T-helper 2 cell treated with Interferon-gamma antibody and Interleukin-4, amounts not matched to agents 5 μg/mL and 100 μg/mL, for 36 hours (primary cell): ENCODE measurements at regions not wholly inside any gene's neighbourhood (a gene's known extent, or its start where the extent isn't known, plus 50 kb on each side); places are given as distances from the start of the nearest gene placed in this dataset.
"Not testable (repeated sequence)": the region's sequence is repeated elsewhere in the genome, so short reads cannot be mapped to it uniquely, and the experiment has no call there.

ENCODE experiments used
- DNase-seq: peaks from one replicate; pipeline ENCODE4 v3.0.0; 2021; ENCODE audit warnings: low spot score
- H3K27ac Mint-ChIP-seq: one replicate; pipeline ENCODE4 v1.8.0; 2021; ENCODE audit warnings: mild to moderate bottlenecking, mixed read lengths
- H3K27me3 Mint-ChIP-seq: one replicate; pipeline ENCODE4 v1.8.0; 2021; ENCODE audit warnings: low read depth, mixed read lengths
- H3K36me3 Mint-ChIP-seq: one replicate; pipeline ENCODE4 v1.8.0; 2021; ENCODE audit warnings: low read depth, mixed read lengths
- H3K4me1 Mint-ChIP-seq: one replicate; pipeline ENCODE4 v1.8.0; 2021; ENCODE audit warnings: low read depth, mixed read lengths
- H3K4me3 Mint-ChIP-seq: one replicate; pipeline ENCODE4 v1.8.0; 2022; ENCODE audit warnings: mild to moderate bottlenecking, moderate library complexity, mixed read lengths
- H3K9me3 Mint-ChIP-seq: one replicate; pipeline ENCODE4 v1.8.0; 2021; ENCODE audit warnings: mixed read lengths

DNA sequence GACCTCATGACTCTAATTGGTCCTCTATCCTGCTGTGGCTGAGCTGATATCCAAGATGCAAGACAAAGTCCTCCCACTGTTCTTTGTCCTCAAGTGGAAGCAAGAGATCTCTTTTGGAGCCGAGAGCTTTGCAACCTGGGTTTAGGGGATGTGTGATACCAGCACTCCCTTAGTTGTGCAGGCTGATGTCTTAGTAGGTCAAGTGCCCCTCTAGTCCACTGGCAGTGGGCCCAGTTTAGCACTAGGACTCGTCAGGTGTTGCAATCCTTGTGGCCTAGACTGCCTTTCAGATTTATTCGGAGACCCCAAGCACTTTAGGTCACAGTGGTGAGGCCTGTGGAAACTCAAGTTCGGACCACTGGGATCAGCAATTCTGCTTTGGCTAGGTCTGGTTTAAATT lies 64.0 kb downstream of the GPRASP3 start:
- Mint-ChIP-seq H3K4me3 (no peak overlapping the region), H3K9me3 (peaks cover 6% of the 10 kb centered on the region), H3K36me3 (peaks cover 2% of the 10 kb centered on the region), H3K27ac (no peak overlapping the region), H3K4me1 (no peaks in the 10 kb centered on the region), H3K27me3 (no peaks in the 10 kb centered on the region)
- DNase-seq: no peak

DNA sequence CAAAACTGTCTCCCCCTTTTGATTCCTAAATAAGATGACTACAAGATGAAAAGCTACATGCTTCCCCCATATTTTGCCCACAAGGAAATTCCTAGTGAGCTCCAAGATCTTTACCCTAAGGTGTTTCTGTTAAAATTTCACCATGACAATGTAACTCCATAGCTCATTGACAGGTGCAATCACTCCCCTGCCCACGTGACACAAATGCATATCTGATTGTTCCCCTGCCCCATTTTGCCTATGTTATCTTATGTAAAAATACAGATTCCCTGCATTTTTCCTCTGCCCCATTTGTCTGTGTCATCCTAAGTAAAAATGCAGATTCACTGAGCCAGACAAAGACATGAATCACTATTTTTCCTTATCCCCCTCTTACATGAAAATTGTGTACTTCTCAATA lies 66.7 kb downstream of the GPRASP3 start:
- H3K4me3 Mint-ChIP-seq: no peak overlapping the region
- no peaks in the 10 kb centered on the region for H3K4me1 Mint-ChIP-seq
- DNase-seq: no peak
- H3K27ac Mint-ChIP-seq: no peak overlapping the region
- H3K36me3 Mint-ChIP-seq: peaks cover 2% of the 10 kb centered on the region
- peaks cover 6% of the 10 kb centered on the region for H3K9me3 Mint-ChIP-seq
- H3K27me3 Mint-ChIP-seq: no peaks in the 10 kb centered on the region

DNA sequence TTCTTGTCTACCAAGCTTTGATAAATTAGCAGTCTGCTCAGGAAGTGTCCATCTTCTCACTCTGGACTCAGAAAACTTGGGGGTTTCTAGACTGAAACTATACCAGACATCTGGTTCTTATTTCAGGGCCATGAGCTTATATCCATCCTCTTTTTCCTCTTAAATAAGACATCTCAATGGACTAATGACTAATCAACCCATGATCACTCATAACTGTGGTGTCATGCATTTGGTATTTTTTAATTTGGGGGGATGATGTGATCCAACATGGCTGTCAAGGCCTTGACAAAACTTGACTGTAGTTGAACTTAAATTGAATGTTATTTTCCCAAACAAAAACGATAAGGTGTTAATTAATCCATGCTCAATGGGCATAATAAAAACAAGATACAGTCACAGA lies 87.8 kb downstream of the GPRASP3 start:
- peaks cover 4% of the 10 kb centered on the region for H3K9me3 Mint-ChIP-seq
- no peaks in the 10 kb centered on the region for H3K4me1 Mint-ChIP-seq
- no peak overlapping the region for H3K27ac Mint-ChIP-seq
- no peak overlapping the region for H3K4me3 Mint-ChIP-seq
- H3K27me3 Mint-ChIP-seq: no peaks in the 10 kb centered on the region
- no peaks in the 10 kb centered on the region for H3K36me3 Mint-ChIP-seq
- DNase-seq: no peak

DNA sequence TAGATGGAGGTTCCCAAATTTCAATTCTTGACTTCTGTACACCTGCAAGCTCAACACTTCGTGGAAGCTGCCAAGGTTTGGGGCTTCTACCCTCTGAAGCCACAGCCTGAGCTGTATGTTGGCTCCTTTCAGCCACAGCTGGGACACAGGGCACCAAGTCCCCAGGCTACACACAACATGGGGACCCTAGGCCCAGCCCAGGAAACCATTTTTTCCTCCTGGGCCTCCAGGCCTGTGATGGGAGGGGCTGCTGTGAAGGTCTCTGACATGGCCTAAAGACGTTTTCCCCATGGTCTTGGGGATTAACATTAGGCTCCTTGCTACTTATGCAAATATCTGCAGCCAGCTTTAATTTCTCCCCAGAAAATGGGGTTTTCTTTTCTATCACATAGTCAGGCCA lies 97.7 kb downstream of the GPRASP3 start:
- peaks cover 13% of the 10 kb centered on the region for H3K9me3 Mint-ChIP-seq
- H3K36me3 Mint-ChIP-seq: peaks cover 11% of the 10 kb centered on the region
- not testable (repeated sequence) for H3K27me3 Mint-ChIP-seq, H3K4me1 Mint-ChIP-seq, DNase-seq, H3K4me3 Mint-ChIP-seq, H3K27ac Mint-ChIP-seq

DNA sequence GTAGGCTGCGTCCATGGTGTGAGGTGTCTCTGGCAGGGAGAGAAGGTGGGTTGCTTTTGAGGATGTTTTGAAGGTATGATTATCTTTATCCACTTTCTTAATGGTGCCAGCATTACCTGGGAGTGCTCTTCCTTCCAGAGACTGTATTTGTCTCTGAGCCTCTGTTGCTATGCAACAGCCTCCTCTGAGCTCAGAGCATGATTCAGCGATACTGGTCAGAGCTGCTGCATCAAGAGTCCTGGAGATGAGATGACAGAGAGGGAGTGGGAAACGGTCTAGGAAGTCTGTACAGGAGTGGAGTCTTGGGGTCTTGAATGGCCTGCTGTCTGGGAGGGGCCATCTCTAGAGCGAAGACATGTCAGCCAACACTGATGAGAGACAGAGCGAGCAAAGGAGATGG lies 104.4 kb upstream of the RAB40AL start:
- no peak for DNase-seq
- no peaks in the 10 kb centered on the region for H3K4me1 Mint-ChIP-seq
- H3K9me3 Mint-ChIP-seq: no peaks in the 10 kb centered on the region
- H3K4me3 Mint-ChIP-seq: no peak overlapping the region
- H3K27me3 Mint-ChIP-seq: no peaks in the 10 kb centered on the region
- H3K27ac Mint-ChIP-seq: no peak overlapping the region
- no peaks in the 10 kb centered on the region for H3K36me3 Mint-ChIP-seq

DNA sequence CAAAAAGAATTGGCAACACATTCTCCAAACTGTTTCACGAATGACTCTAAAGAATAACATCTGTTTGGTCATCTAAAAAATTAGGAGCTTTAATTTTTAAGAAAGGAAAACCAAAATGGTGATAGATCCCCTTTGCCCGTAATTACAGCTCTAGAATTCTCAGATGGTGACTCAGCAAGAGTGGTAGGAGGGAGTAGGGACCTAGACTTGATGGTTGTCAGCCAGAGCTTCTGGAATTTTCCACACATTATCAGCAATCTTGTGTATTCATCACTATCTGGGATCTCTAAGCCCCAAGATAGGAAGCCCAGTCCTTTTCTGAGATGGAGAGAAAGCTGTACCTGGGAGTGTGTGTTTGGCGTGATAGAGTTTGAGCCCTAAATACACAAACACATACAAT lies 103.9 kb upstream of the RAB40AL start:
- H3K9me3 Mint-ChIP-seq: no peaks in the 10 kb centered on the region
- no peak overlapping the region for H3K4me3 Mint-ChIP-seq
- no peaks in the 10 kb centered on the region for H3K27me3 Mint-ChIP-seq
- H3K4me1 Mint-ChIP-seq: no peaks in the 10 kb centered on the region
- H3K27ac Mint-ChIP-seq: no peak overlapping the region
- H3K36me3 Mint-ChIP-seq: no peaks in the 10 kb centered on the region
- no peak for DNase-seq

DNA sequence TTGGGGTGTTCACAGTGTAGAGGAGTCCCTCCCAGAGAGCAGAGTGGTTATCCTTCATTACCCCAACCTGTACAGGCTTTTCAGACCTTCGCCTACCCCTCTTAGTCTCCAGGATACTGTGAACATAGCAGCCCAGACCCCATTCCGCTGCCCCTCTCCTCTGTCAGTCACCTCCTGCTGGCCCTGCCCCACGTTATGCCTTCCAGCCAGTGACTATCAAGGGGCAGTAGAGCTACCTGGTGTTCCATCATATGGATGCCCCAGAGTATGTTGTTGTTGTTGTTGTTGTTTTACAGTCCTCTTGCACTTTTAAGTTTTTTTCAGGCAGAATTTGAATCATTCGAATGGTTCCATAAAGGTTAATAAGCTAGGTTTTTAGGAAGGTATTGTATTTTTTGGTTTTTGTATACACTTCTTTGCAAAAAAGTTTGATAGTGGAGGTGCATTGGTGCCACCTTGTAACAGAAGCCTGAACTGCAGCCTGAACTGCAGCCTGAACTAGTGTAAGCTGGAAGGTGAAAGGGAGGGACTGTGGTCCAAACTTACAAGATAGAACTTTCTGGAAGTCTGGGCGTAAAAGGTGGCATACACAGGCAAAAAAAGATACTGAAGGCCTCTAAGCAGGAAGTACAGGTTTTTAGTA lies 101.4 kb upstream of the RAB40AL start:
- no peaks in the 10 kb centered on the region for H3K36me3 Mint-ChIP-seq
- H3K9me3 Mint-ChIP-seq: no peaks in the 10 kb centered on the region
- no peaks in the 10 kb centered on the region for H3K4me1 Mint-ChIP-seq
- no peak overlapping the region for H3K27ac Mint-ChIP-seq
- H3K27me3 Mint-ChIP-seq: no peaks in the 10 kb centered on the region
- H3K4me3 Mint-ChIP-seq: no peak overlapping the region
- DNase-seq: no peak

DNA sequence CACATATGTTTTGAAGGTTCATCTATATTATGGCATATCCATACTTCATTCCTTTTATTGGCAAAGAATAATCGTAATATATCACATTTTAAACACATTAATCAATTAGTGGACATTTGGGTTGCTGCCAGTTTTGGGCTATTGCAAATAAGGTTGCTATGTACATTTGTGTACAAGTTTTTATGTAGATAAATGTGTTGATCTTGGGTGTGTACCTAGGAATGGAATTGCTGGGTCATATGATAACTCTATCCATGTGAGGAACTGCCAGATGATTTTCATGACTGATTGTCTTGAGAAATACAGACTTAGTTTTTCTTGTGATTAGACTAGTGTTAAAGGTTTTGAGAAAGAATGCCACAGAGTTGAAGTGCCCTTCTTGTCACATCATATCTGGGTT lies 99.2 kb upstream of the RAB40AL start:
- DNase-seq: no peak
- Mint-ChIP-seq H3K36me3 (no peaks in the 10 kb centered on the region), H3K4me3 (no peak overlapping the region), H3K4me1 (no peaks in the 10 kb centered on the region), H3K27me3 (no peaks in the 10 kb centered on the region), H3K27ac (no peak overlapping the region), H3K9me3 (no peaks in the 10 kb centered on the region)

DNA sequence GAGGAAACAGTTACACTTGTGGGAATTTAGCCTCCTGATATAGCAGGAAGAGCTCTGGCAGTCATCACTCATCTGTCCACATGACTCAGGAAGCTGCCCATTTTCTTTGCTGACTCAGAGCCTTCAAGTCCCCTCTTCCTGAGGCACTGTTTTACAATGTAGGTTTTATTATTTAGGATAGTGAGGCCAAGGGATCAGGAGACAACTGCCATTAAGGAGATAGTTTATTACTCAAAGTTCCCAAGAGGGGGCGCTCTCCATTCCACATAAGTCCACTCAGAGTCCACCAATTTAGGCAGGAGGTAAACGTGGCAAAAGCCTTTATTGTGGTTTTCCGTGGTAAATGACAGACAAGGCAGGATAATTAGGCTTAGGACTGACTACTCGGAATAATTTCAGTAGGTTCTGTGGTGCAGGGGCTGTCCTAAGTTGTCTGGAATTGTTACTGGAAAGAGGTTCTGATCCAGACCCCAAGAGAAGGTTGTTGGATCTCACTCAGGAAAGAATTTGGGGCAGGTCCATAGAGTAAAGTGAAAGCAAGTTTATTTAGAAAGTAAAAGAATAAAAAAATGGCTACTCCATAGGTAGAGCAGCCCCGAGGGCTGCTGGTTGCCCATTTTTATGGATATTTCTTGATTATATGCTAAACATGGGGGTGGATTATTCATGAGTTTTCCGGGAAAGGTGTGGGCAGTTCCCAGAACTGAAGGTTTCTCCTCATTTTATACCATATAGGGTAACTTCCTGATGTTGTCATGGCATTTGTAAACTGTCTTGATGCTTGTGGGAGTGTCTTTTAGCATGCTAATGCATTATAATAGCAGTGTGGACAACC lies 96.0 kb upstream of the RAB40AL start:
- Mint-ChIP-seq H3K27ac (no peak overlapping the region), H3K9me3 (no peaks in the 10 kb centered on the region), H3K27me3 (no peaks in the 10 kb centered on the region), H3K36me3 (no peaks in the 10 kb centered on the region), H3K4me3 (no peak overlapping the region), H3K4me1 (no peaks in the 10 kb centered on the region)
- DNase-seq: no peak

DNA sequence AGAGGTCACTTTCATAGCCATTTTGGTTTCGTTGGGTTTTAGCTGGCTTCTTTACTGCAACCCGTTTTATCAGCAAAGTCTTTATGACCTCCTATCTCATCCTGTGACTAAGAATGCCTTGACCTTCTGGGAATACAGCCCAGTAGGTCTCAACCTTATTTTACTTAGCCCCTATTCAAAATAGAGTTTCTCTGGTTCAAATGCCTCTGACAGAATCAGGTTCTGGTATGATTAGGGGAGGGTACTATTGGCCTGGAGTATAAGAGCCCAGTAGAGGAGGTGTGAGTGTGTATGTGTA lies 95.4 kb upstream of the RAB40AL start:
- no peaks in the 10 kb centered on the region for H3K4me1 Mint-ChIP-seq
- H3K36me3 Mint-ChIP-seq: no peaks in the 10 kb centered on the region
- H3K27me3 Mint-ChIP-seq: no peaks in the 10 kb centered on the region
- no peak overlapping the region for H3K4me3 Mint-ChIP-seq
- no peaks in the 10 kb centered on the region for H3K9me3 Mint-ChIP-seq
- DNase-seq: no peak
- no peak overlapping the region for H3K27ac Mint-ChIP-seq

DNA sequence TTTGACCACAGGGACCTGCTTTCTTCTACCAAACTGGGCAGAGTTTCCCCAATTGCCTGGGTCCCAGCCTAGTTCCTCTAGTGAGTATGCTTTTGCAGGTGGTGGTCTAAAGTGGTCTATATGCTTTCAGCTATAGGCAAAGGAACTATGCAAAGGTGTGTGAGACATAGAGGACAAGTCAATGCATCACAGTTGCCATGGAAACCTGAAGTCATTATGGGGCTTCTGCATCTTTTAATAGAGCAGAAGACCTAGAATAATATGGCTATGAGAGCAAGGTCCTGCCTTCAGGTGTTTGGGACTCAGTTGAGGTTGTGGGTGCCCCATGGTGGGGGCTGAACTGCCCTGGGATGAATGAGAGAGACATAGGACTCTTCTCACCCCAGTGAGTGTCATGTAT lies 92.1 kb upstream of the RAB40AL start:
- Mint-ChIP-seq H3K4me3 (no peak overlapping the region), H3K27ac (no peak overlapping the region)

DNA sequence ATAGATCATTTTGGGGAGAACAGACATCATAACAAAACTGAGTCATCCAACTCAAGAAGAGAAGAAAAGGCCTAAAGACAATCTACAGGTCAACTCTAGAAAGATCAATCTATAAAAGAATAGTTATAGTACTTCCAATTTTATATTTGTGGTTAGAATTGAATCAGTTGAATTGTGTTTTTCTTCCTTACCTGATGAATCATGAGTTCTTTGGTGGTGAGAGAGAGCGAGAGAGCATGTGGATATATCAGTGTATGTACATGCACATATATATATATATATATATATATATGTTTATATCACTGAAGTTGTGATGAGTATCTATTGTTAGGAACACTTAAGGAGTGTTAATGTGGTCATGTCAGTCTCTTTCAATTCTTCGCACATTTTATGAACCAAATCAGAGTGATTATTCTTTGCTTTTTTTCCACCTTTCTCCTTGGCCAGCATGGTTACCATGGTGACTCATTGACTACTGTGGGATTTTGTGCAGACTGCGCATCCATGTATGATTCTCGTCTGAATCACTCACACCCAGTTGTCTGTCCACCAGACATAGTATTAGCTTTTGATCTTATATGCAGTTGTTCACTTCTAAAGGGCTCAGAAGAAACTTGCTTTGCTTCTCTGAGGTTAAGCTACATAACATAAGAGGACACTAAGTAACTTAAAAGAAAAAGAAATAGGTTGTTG lies 90.4 kb upstream of the RAB40AL start:
- Mint-ChIP-seq H3K36me3 (no peaks in the 10 kb centered on the region), H3K4me1 (no peaks in the 10 kb centered on the region), H3K27ac (no peak overlapping the region), H3K4me3 (no peak overlapping the region), H3K9me3 (no peaks in the 10 kb centered on the region), H3K27me3 (no peaks in the 10 kb centered on the region)
- no peak for DNase-seq

More for the DNA sequence above, 92.1 kb upstream of the RAB40AL start:
- no peaks in the 10 kb centered on the region for H3K27me3 Mint-ChIP-seq
- H3K4me1 Mint-ChIP-seq: no peaks in the 10 kb centered on the region
- no peaks in the 10 kb centered on the region for H3K36me3 Mint-ChIP-seq
- no peaks in the 10 kb centered on the region for H3K9me3 Mint-ChIP-seq
- no peak for DNase-seq

DNA sequence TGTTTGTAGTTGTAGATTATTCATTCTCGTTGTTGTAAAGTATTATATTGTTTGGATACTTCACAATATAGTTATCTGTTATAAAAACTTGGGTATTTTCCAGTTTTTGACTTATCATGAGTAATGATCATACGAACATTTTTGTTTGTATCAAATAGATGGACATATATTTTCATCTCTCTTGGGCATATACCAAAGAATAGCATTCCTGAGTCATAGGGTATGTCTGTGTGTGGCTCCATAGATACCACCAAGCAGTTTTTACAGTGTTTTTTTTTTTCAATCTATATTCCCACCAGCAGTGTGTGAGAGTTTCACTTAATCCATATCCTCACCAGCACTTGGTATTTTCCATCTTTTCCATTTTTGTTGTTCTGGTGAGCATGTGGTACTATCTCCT lies 89.7 kb upstream of the RAB40AL start:
- Mint-ChIP-seq H3K27ac (no peak overlapping the region), H3K27me3 (no peaks in the 10 kb centered on the region), H3K4me3 (no peak overlapping the region), H3K9me3 (no peaks in the 10 kb centered on the region), H3K4me1 (no peaks in the 10 kb centered on the region), H3K36me3 (no peaks in the 10 kb centered on the region)
- no peak for DNase-seq

DNA sequence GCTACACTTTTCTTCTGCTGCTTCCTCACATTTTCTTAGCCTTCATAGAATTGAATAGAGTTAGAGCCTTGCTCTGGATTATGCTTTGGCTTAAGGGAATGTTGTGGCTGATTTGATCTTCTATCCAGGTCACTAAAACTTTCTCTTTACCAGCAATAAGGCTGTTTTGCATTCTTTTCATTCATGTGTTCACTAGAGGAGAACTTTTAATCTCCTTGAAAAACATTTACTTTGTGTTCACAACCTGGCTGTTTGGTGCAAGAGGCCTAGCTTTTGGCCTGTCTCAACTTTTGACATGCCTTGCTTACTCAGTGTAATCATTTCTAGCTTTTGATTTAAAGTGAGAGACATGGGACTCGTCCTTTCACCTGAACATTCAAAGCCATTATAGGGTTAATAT lies 87.7 kb upstream of the RAB40AL start:
- DNase-seq: no peak

More for the DNA sequence above, 87.7 kb upstream of the RAB40AL start:
- no peak overlapping the region for H3K27ac Mint-ChIP-seq
- no peaks in the 10 kb centered on the region for H3K9me3 Mint-ChIP-seq
- no peaks in the 10 kb centered on the region for H3K4me1 Mint-ChIP-seq
- no peaks in the 10 kb centered on the region for H3K36me3 Mint-ChIP-seq
- H3K27me3 Mint-ChIP-seq: no peaks in the 10 kb centered on the region
- no peak overlapping the region for H3K4me3 Mint-ChIP-seq
